ENCODE measurements at regions not wholly inside any gene's neighbourhood (a gene's known extent, or its start where the extent isn't known, plus 50 kb on each side); places are given as distances from the start of the nearest gene placed in this dataset.

DNA sequence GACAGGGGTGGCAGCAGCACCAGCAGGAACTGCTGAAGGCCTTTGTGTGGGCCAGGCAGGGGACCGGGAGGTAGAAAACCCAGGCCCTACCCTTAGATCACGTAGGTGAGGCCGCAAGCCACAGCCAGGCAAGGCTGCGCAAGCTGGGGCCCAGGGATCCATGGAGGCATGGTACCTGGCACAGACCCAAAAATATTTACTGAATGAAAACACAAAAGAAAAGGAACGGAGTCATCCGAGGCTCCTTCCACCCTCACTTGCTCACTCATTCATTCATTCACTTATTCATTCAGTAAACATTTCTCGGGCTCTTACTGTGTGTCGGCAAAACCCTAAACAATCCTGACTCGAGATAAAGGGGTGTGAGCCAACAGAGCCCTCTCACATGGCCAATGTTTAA lies 102.3 kb downstream of the BCOR start:
- TF ChIP-seq EZH2 (IDR thresholded peaks at IDR 0.05; ENCODE audit: borderline replicate concordance, low read length) = no peak
- TF ChIP-seq, protein P1, sequence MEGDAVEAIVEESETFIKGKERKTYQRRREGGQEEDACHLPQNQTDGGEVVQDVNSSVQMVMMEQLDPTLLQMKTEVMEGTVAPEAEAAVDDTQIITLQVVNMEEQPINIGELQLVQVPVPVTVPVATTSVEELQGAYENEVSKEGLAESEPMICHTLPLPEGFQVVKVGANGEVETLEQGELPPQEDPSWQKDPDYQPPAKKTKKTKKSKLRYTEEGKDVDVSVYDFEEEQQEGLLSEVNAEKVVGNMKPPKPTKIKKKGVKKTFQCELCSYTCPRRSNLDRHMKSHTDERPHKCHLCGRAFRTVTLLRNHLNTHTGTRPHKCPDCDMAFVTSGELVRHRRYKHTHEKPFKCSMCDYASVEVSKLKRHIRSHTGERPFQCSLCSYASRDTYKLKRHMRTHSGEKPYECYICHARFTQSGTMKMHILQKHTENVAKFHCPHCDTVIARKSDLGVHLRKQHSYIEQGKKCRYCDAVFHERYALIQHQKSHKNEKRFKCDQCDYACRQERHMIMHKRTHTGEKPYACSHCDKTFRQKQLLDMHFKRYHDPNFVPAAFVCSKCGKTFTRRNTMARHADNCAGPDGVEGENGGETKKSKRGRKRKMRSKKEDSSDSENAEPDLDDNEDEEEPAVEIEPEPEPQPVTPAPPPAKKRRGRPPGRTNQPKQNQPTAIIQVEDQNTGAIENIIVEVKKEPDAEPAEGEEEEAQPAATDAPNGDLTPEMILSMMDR (IDR thresholded peaks at IDR 0.05; ENCODE audit: low read length) = no peak
- no peak overlapping the region for H3K27ac ChIP-seq (ENCODE audit: low read depth, low read length, poor library complexity, severe bottlenecking)
- H3K4me2 ChIP-seq (ENCODE audit: low read length) = no peak overlapping the region
- H3K79me2 ChIP-seq (ENCODE audit: insufficient read depth, low read length) = no peaks in the 10 kb centered on the region
- H4K20me1 ChIP-seq (ENCODE audit: insufficient read depth, low read length) = no peaks in the 10 kb centered on the region
- no peaks in the 10 kb centered on the region for H3K9me2 ChIP-seq (ENCODE audit: low read depth, low read length)
- no peak overlapping the region for H2AFZ ChIP-seq (ENCODE audit: low read length)
- no peak overlapping the region for H3K9ac ChIP-seq (ENCODE audit: low read length)
- no peaks in the 10 kb centered on the region for H3K4me1 ChIP-seq (ENCODE audit: insufficient read depth, low read length, severe bottlenecking)
- no peaks in the 10 kb centered on the region for H3K9me3 ChIP-seq (ENCODE audit: low read length)
- no peaks in the 10 kb centered on the region for H3K27me3 ChIP-seq (ENCODE audit: insufficient read depth, low read length)
- H3F3A ChIP-seq (ENCODE audit: insufficient read depth, low read length) = no peaks in the 10 kb centered on the region
- H3K4me3 ChIP-seq (ENCODE audit: low read depth, low read length, poor library complexity, severe bottlenecking) = no peak overlapping the region
- no peaks in the 10 kb centered on the region for H3K36me3 ChIP-seq (ENCODE audit: insufficient read depth, low read length)

DNA sequence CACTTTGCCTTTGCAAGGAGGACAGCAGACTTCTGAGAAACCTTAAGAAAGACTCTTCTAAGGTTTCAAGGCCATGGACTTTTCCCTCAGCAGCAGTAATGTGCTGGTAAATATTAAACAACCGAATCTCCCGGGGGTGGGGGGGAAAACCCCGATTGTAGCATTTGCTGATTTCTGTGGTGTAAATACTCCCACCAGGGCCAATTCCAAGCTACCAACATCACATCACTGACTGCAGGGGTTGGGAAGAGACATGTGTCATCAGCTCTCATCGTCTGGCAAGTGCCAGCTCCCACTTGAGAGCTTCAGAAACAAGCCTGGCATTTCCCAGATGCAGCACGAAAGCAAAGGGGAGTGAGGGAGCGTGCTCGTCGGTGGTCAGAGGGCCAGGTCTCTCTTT lies 101.2 kb downstream of the BCOR start:
- H3K4me1 ChIP-seq (ENCODE audit: insufficient read depth, low read length, severe bottlenecking) = no peaks in the 10 kb centered on the region
- no peaks in the 10 kb centered on the region for H3F3A ChIP-seq (ENCODE audit: insufficient read depth, low read length)
- no peak overlapping the region for H3K9ac ChIP-seq (ENCODE audit: low read length)
- no peaks in the 10 kb centered on the region for H4K20me1 ChIP-seq (ENCODE audit: insufficient read depth, low read length)
- H3K27me3 ChIP-seq (ENCODE audit: insufficient read depth, low read length) = no peaks in the 10 kb centered on the region
- H3K27ac ChIP-seq (ENCODE audit: low read depth, low read length, poor library complexity, severe bottlenecking) = no peak overlapping the region
- TF ChIP-seq, protein P1 (IDR thresholded peaks at IDR 0.05; ENCODE audit: low read length) = no peak
- TF ChIP-seq EZH2 (IDR thresholded peaks at IDR 0.05; ENCODE audit: borderline replicate concordance, low read length) = no peak
- no peak overlapping the region for H3K4me2 ChIP-seq (ENCODE audit: low read length)
- H3K36me3 ChIP-seq (ENCODE audit: insufficient read depth, low read length) = no peaks in the 10 kb centered on the region
- H3K79me2 ChIP-seq (ENCODE audit: insufficient read depth, low read length) = no peaks in the 10 kb centered on the region
- no peak overlapping the region for H2AFZ ChIP-seq (ENCODE audit: low read length)
- no peaks in the 10 kb centered on the region for H3K9me3 ChIP-seq (ENCODE audit: low read length)
- no peak overlapping the region for H3K4me3 ChIP-seq (ENCODE audit: low read depth, low read length, poor library complexity, severe bottlenecking)
- H3K9me2 ChIP-seq (ENCODE audit: low read depth, low read length) = no peaks in the 10 kb centered on the region

DNA sequence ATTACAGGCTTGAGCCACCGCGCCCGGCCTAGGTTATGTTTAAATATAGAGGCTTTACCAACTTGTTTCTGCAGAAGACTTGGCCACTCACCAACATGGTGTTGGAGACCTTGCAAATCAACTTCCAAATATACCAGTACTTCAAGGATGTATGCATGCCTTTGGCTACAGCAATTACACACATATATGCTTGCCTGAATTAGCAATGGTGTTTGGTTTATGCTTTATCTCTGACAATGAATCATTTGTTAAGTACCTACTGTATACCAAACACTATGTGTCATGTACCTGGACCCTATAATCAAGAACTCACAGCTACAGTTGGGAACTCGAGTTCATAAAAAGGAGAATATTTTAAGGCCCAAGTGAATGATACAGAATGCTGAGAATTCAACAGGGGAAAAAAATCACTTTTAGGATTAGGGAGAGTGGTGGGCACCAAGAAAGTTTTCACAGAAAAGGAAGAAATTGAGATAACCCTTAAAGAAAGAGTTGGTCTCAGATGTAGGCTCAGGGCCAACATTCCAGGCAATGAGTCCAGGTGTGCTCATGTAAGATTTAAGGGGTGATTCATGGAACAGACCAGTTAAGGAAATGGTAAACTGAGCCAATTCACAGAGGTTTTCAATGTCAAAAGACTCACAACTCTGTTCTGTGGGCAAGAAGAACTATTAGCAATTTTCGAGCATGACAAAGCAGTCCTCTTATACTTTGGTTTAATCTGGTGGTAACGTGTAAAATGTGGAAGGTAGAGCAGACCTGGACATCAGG lies 98.9 kb downstream of the BCOR start:
- H3K9ac ChIP-seq (ENCODE audit: low read length) = no peak overlapping the region
- no peaks in the 10 kb centered on the region for H3K9me3 ChIP-seq (ENCODE audit: low read length)
- H3K27me3 ChIP-seq (ENCODE audit: insufficient read depth, low read length) = no peaks in the 10 kb centered on the region
- TF ChIP-seq, protein P1 (IDR thresholded peaks at IDR 0.05; ENCODE audit: low read length) = no peak
- TF ChIP-seq EZH2 (IDR thresholded peaks at IDR 0.05; ENCODE audit: borderline replicate concordance, low read length) = no peak
- no peak overlapping the region for H3K4me3 ChIP-seq (ENCODE audit: low read depth, low read length, poor library complexity, severe bottlenecking)
- H3F3A ChIP-seq (ENCODE audit: insufficient read depth, low read length) = no peaks in the 10 kb centered on the region
- H3K4me2 ChIP-seq (ENCODE audit: low read length) = no peak overlapping the region
- H2AFZ ChIP-seq (ENCODE audit: low read length) = no peak overlapping the region
- H3K79me2 ChIP-seq (ENCODE audit: insufficient read depth, low read length) = no peaks in the 10 kb centered on the region
- no peaks in the 10 kb centered on the region for H3K36me3 ChIP-seq (ENCODE audit: insufficient read depth, low read length)
- no peaks in the 10 kb centered on the region for H3K4me1 ChIP-seq (ENCODE audit: insufficient read depth, low read length, severe bottlenecking)
- no peaks in the 10 kb centered on the region for H3K9me2 ChIP-seq (ENCODE audit: low read depth, low read length)
- H4K20me1 ChIP-seq (ENCODE audit: insufficient read depth, low read length) = no peaks in the 10 kb centered on the region
- H3K27ac ChIP-seq (ENCODE audit: low read depth, low read length, poor library complexity, severe bottlenecking) = no peak overlapping the region
